Tibial nerve (tissue), 4 donors: ENCODE measurements at regions not wholly inside any gene's neighbourhood (a gene's known extent, or its start where the extent isn't known, plus 50 kb on each side); places are given as distances from the start of the nearest gene placed in this dataset.

Experiments used
- CTCF ChIP-seq, 5 experiments: fragments of 200-600 bp in 3 of 5; fragments of 450-650 bp in 2 of 5; sonication (generic) in 3 of 5; IDR thresholded peaks; one replicate each; pipeline ENCODE4 v1.5.1; 2016 to 2019; ENCODE audit warnings: antibody characterized with exemption in 5 of 5, mild to moderate bottlenecking in 3 of 5, moderate library complexity in 2 of 5
- EP300 ChIP-seq, 2 donors: sonication (generic); formaldehyde crosslinking; IDR thresholded peaks; one replicate each; pipeline ENCODE4 v1.6.1; 2017; ENCODE audit warnings: antibody characterized with exemption in 2 of 2, mild to moderate bottlenecking in 1 of 2
- POLR2A ChIP-seq, 2 donors: fragments of 450-650 bp; IDR thresholded peaks; one replicate each; pipeline ENCODE4 v1.6.1; 2017; ENCODE audit warnings: antibody characterized with exemption in 2 of 2, mild to moderate bottlenecking in 2 of 2, moderate library complexity in 2 of 2

GRCh38 chr3:115217292-115217677, 70.2 kb upstream of the ZBTB20 start:
- no peak for TF ChIP-seq POLR2A (IDR thresholded peaks at IDR 0.05)
- TF ChIP-seq CTCF (IDR thresholded peaks at IDR 0.05): no peak
- no peak for TF ChIP-seq EP300 (IDR thresholded peaks at IDR 0.05)
